Osteocyte (in vitro differentiated cells): ENCODE measurements at regions not wholly inside any gene's neighbourhood (a gene's known extent, or its start where the extent isn't known, plus 50 kb on each side); places are given as distances from the start of the nearest gene placed in this dataset.

Experiments
- DNase-seq: peaks from one replicate; pipeline ENCODE4 v3.0.0; 2021; ENCODE audit warnings: mixed read lengths; ENCODE audit not compliant: unreplicated experiment; ENCODE audit errors: extremely low spot score
- H3K27ac Mint-ChIP-seq: one replicate; pipeline ENCODE4 v1.8.0; 2021; ENCODE audit warnings: mild to moderate bottlenecking, mixed read lengths; ENCODE audit not compliant: unreplicated experiment
- H3K27me3 Mint-ChIP-seq: one replicate; pipeline ENCODE4 v1.8.0; 2021; ENCODE audit warnings: mixed read lengths; ENCODE audit not compliant: unreplicated experiment
- H3K36me3 Mint-ChIP-seq: one replicate; pipeline ENCODE4 v1.8.0; 2021; ENCODE audit warnings: mixed read lengths; ENCODE audit not compliant: unreplicated experiment
- H3K4me1 Mint-ChIP-seq: one replicate; pipeline ENCODE4 v1.8.0; 2021; ENCODE audit warnings: mixed read lengths; ENCODE audit not compliant: unreplicated experiment
- H3K4me3 Mint-ChIP-seq: one replicate; pipeline ENCODE4 v1.8.0; 2021; ENCODE audit warnings: mild to moderate bottlenecking, moderate library complexity, mixed read lengths; ENCODE audit not compliant: unreplicated experiment
- H3K9me3 Mint-ChIP-seq: one replicate; pipeline ENCODE4 v1.8.0; 2021; ENCODE audit warnings: mixed read lengths; ENCODE audit not compliant: unreplicated experiment
- TF ChIP-seq, protein P1 (sequence below): fragments of 200-600 bp; sonication (generic); IDR thresholded peaks from 2 replicates; pipeline ENCODE4 v1.5.0; 2021; ENCODE audit warnings: antibody characterized with exemption, mild to moderate bottlenecking, moderate library complexity

DNA sequence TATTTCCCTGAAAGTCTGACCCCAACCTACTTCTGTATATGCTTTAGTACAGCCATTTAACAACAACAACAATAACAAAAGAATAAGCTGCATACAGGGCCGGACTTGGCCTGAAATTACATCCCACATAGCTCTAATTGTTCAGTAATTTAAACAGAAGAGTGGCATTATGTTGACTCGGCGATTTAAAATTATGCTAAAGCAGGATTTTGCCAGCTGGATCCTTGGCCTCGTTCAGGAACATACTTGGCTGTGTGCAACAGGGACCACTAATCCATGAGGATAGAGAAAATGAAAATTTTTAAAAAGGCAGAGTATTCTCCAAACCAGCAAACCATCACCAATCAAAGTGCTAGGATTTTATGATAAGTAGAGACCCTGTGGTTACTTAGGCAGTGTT lies 433.1 kb upstream of the RBMS3 start:
- H3K27ac Mint-ChIP-seq, result no peak overlapping the region
- H3K4me3 Mint-ChIP-seq, result no peak overlapping the region

DNA sequence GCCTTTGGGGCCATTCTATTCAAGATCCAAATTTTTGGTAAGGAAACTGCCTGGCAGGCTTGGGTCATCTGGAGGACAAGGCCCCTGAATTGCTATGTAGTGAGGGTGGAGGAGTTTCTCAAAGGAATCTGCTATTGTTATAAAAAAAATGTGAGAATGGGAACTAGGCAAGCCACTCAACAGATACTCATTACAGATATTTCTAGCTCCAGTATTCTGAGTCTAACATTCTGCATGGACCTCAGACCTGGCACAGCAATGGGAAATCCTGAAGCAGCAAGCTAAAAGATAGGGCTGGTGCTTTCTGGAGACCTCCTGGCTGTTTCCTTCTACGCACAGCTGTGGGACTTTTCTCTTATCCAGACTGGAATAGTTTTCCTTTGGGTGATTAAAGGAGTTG lies 430.7 kb upstream of the RBMS3 start:
- Mint-ChIP-seq H3K27me3 (peaks cover 4% of the 10 kb centered on the region), H3K9me3 (no peaks in the 10 kb centered on the region)
- DNase-seq, result no peak

More for the DNA sequence above, 433.1 kb upstream of the RBMS3 start:
- Mint-ChIP-seq H3K4me1 (no peaks in the 10 kb centered on the region), H3K27me3 (peaks cover 10% of the 10 kb centered on the region), H3K9me3 (no peaks in the 10 kb centered on the region), H3K36me3 (no peaks in the 10 kb centered on the region)
- TF ChIP-seq, protein P1, sequence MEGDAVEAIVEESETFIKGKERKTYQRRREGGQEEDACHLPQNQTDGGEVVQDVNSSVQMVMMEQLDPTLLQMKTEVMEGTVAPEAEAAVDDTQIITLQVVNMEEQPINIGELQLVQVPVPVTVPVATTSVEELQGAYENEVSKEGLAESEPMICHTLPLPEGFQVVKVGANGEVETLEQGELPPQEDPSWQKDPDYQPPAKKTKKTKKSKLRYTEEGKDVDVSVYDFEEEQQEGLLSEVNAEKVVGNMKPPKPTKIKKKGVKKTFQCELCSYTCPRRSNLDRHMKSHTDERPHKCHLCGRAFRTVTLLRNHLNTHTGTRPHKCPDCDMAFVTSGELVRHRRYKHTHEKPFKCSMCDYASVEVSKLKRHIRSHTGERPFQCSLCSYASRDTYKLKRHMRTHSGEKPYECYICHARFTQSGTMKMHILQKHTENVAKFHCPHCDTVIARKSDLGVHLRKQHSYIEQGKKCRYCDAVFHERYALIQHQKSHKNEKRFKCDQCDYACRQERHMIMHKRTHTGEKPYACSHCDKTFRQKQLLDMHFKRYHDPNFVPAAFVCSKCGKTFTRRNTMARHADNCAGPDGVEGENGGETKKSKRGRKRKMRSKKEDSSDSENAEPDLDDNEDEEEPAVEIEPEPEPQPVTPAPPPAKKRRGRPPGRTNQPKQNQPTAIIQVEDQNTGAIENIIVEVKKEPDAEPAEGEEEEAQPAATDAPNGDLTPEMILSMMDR, result no peak
- no peak for DNase-seq

DNA sequence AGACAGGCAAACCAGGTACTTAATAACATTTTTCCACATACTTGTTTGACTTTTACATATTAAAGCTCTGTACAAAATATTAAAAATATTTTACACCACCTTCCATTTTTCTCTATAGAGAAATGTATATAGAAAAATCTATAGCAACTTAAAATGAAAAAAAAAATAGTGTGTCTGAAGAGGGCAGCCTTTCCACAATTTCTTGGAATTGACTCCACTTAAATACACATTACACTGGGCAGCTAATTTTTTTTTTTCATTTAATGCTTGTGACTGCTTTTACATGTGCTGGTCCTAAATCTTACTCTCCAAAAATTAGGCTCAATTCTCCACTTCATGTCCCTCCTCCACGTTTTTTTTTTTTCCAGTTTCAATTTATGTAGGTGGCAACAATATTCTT lies 427.0 kb upstream of the RBMS3 start:
- H3K4me1 Mint-ChIP-seq, result no peaks in the 10 kb centered on the region
- no peaks in the 10 kb centered on the region for H3K36me3 Mint-ChIP-seq
- no peak overlapping the region for H3K4me3 Mint-ChIP-seq
- no peaks in the 10 kb centered on the region for H3K27me3 Mint-ChIP-seq
- H3K9me3 Mint-ChIP-seq, result no peaks in the 10 kb centered on the region
- no peak for DNase-seq
- no peak overlapping the region for H3K27ac Mint-ChIP-seq
- TF ChIP-seq, protein P1, result peak; percentile 50

More for the DNA sequence above, 430.7 kb upstream of the RBMS3 start:
- no peaks in the 10 kb centered on the region for H3K4me1 Mint-ChIP-seq
- no peaks in the 10 kb centered on the region for H3K36me3 Mint-ChIP-seq
- no peak overlapping the region for H3K4me3 Mint-ChIP-seq
- TF ChIP-seq, protein P1, result no peak
- H3K27ac Mint-ChIP-seq, result no peak overlapping the region

DNA sequence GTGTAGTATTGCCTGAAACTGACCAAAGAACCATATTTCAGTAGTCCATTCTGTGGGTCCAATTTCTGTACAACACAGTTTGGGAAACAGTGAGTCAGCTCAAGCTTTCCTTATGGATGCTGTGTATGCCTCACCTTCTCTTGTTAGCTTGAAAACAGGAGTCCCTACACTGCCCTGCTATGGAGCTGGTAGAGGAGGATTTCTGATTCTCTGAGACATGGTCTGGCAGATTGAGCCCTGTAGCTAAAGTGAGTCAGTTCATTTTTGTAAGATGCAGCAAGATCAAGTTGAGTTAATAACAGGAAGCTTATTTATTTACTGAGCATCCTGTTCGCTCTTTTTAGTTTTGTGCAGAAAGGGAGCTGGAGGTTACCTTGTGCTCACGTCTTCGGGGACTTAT lies 424.1 kb upstream of the RBMS3 start:
- TF ChIP-seq, protein P1, result no peak
- no peak overlapping the region for H3K4me3 Mint-ChIP-seq
- no peaks in the 10 kb centered on the region for H3K36me3 Mint-ChIP-seq
- peaks cover 10% of the 10 kb centered on the region for H3K4me1 Mint-ChIP-seq
- H3K27ac Mint-ChIP-seq, result no peak overlapping the region
- no peaks in the 10 kb centered on the region for H3K27me3 Mint-ChIP-seq
- H3K9me3 Mint-ChIP-seq, result no peaks in the 10 kb centered on the region
- DNase-seq, result no peak

DNA sequence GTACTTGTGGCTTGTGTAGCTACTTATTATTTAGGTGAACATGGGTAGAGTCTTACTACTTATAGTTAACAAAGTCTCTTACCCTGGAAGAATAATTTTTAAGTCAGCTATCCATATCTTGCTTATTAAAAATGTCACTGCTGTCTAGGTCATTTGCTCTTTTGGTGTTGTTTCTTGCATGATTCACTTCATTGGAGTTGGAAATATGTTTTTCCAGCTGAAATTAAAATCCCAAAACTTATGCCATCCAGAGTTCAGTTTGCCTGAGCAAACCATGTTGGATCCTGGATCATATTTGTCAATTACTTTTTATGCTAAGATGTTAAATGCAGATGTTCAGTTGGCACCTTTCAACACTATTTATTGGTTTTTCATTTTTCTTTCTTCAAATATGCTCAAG lies 421.0 kb upstream of the RBMS3 start:
- Mint-ChIP-seq H3K27me3 (no peaks in the 10 kb centered on the region), H3K4me3 (no peak overlapping the region), H3K36me3 (no peaks in the 10 kb centered on the region), H3K4me1 (peaks cover 10% of the 10 kb centered on the region), H3K9me3 (no peaks in the 10 kb centered on the region), H3K27ac (no peak overlapping the region)
- DNase-seq, result no peak
- TF ChIP-seq, protein P1, result no peak
